ENCODE measurements at regions not wholly inside any gene's neighbourhood (a gene's known extent, or its start where the extent isn't known, plus 50 kb on each side); places are given as distances from the start of the nearest gene placed in this dataset.

DNA sequence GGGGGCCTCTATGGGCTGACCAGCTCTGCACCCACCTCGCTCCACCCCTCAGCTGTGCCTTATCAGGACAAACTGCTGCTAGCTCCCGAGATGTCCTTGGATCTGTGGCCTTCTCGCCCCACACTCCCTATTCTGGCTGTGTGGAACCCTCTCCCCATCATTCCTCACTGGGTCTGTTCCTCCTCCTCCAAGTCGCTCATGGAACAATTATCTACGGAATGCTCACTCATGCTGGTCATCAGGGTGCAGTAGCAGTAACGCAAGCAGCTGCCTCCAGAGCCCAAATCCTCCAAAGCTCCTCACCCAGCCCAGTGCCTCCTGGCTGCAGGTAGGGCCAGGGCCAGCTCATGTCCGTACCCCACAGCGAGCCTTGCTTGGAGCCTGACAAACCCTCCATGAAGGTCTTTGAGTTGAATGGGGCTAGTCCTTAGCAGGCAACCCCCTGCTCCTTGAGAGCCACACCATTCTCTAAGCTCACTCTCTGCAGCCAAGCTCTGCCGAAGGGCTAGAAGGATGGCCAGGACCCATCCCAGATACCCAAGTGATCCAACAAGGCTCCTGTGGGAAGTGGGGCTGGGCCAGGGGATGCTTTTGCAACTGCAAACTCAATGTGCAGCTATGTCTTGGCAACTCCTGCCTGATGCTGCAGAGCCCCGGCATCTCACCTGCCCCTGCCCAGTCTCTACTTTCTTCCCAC is 977.8 kb downstream of the TBC1D22A start:
- ChIA-PET POLR2A (no interaction called here), CTCF (no interaction called here)
- Histone ChIP-seq H3K36me3 (ENCODE audit: control insufficient read depth, insufficient read depth, low read length) (no peaks in the 10 kb centered on the region), H3K27me3 (ENCODE audit: control insufficient read depth, insufficient read depth, low read length) (no peaks in the 10 kb centered on the region), H3K4me3 (ENCODE audit: low read depth, low read length) (no peak overlapping the region)
- no peak for DNase-seq (ENCODE audit: low read depth)
- TF ChIP-seq, protein P1, sequence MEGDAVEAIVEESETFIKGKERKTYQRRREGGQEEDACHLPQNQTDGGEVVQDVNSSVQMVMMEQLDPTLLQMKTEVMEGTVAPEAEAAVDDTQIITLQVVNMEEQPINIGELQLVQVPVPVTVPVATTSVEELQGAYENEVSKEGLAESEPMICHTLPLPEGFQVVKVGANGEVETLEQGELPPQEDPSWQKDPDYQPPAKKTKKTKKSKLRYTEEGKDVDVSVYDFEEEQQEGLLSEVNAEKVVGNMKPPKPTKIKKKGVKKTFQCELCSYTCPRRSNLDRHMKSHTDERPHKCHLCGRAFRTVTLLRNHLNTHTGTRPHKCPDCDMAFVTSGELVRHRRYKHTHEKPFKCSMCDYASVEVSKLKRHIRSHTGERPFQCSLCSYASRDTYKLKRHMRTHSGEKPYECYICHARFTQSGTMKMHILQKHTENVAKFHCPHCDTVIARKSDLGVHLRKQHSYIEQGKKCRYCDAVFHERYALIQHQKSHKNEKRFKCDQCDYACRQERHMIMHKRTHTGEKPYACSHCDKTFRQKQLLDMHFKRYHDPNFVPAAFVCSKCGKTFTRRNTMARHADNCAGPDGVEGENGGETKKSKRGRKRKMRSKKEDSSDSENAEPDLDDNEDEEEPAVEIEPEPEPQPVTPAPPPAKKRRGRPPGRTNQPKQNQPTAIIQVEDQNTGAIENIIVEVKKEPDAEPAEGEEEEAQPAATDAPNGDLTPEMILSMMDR (IDR thresholded peaks at IDR 0.05; ENCODE audit: insufficient read depth, low read depth, low read length), result no peak

DNA sequence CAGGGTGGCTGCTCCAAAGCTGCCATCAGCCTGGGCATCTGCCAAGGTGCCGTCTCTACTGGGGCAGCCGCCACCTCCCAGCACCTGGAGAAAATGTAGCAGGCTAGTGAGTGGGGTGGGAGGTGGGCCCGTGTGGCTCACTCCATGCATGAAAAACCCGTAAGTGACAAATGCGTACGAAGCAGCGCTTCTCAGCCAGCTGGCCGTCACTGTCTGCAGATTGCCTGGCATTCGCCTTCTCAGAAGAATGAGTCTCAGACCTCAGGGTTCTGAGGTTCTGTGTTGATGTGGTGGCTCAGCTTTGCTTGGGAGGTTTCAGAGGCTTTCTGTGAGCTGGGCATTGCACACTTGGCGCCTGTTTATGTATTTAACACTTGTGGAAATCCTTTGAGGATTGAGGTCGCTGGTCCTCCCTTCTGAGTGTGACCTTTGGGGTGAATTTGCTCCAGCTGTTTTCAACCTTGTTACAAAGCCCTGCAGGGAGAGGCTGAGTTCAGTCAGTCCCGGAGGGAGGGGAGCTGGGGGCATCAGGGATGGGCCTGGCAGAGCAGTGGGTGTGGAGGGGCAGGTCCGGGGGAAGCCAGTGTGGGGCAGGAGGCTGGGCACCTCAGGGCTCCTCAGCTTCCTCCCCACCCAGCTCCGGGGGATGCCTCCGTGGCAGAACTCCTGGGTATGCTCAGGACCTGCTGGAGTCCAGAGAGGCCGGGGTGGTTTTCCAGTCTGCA is 977.0 kb downstream of the TBC1D22A start:
- CTCF ChIA-PET, result no interaction called here

DNA sequence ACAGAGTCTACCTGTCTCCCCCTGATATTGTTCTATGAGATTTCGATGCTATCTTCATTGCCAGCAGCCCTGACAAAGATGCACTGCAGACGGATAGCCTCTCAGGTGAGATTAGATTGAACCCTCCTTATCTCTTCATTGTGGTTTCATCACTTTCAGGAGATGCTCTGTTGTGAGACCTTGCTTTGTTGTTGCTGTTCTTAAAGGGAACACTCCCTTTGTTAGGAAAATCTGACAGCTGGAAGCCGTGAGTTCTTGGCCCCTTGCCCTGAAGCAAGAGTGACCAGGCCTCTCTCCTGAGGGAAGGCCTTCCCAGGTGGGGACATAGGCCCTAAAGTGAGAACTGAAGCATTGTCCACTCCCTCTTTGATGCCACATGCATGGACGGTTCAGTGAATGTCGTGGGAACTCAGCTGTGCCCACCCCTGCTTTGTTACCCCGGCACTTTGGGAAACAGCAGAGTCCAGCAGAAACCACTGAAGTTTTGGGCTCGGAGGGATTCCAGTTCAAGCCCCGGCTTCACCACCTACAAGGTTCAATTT is 976.1 kb downstream of the TBC1D22A start:
- POLR2A ChIA-PET, result no interaction called here
- no peaks in the 10 kb centered on the region for H3K27me3 ChIP-seq (ENCODE audit: control insufficient read depth, insufficient read depth, low read length)
- TF ChIP-seq, protein P1 (IDR thresholded peaks at IDR 0.05; ENCODE audit: insufficient read depth, low read depth, low read length), result no peak
- no peak for DNase-seq (ENCODE audit: low read depth)
- CTCF ChIA-PET, result no interaction called here
- no peaks in the 10 kb centered on the region for H3K36me3 ChIP-seq (ENCODE audit: control insufficient read depth, insufficient read depth, low read length)
- H3K4me3 ChIP-seq (ENCODE audit: low read depth, low read length), result no peak overlapping the region

More for the DNA sequence above, 977.0 kb downstream of the TBC1D22A start:
- Histone ChIP-seq H3K27me3 (ENCODE audit: control insufficient read depth, insufficient read depth, low read length) (no peaks in the 10 kb centered on the region), H3K36me3 (ENCODE audit: control insufficient read depth, insufficient read depth, low read length) (no peaks in the 10 kb centered on the region), H3K4me3 (ENCODE audit: low read depth, low read length) (no peak overlapping the region)
- POLR2A ChIA-PET, result no interaction called here
- TF ChIP-seq, protein P1 (IDR thresholded peaks at IDR 0.05; ENCODE audit: insufficient read depth, low read depth, low read length), result no peak
- DNase-seq (ENCODE audit: low read depth), result no peak

DNA sequence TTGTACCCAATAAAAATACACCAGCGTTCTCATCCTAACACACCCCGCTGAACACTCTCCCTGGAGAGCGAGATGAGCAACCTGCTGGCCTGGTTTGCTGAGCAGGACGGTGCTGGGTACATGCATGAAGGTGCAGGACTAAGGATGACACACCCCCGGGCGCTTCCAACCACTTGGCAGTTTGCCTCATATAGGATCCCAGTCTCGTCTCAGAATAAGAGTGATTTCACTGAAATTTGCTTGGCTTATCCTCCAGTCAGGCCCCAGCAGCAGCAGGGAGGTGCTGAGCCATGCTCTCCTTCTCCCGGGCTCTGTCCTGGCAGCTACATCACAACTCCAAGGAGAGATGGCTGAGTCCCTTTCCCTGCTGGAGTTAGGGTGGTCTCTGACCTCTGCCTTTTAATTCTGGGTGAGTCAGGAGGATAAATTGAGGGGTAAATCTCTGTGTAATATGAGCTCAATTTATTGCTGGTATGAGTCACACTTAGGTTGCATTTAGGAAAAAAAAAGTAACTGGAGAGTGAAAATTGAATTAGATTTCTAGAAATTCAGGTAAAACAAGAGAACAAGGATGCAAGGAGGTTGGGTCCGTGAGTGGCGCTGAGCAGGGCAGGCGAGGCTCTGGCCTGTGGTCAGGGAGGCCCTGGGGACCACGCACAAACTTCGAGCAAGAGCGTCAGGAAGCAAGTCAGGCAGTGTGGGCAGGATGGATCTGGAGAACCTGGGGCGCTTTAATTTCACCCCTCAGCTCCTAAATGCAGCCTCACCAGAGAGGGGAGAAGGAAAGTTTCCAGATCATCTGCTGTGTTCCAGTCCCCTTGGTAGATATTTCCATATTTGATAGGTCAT is 974.0 kb downstream of the TBC1D22A start:
- CTCF ChIA-PET, result no interaction called here
- Histone ChIP-seq H3K36me3 (ENCODE audit: control insufficient read depth, insufficient read depth, low read length) (no peaks in the 10 kb centered on the region), H3K4me3 (ENCODE audit: low read depth, low read length) (no peak overlapping the region), H3K27me3 (ENCODE audit: control insufficient read depth, insufficient read depth, low read length) (no peaks in the 10 kb centered on the region)
- TF ChIP-seq, protein P1 (IDR thresholded peaks at IDR 0.05; ENCODE audit: insufficient read depth, low read depth, low read length), result no peak
- DNase-seq (ENCODE audit: low read depth), result no peak
- POLR2A ChIA-PET, result no interaction called here

DNA sequence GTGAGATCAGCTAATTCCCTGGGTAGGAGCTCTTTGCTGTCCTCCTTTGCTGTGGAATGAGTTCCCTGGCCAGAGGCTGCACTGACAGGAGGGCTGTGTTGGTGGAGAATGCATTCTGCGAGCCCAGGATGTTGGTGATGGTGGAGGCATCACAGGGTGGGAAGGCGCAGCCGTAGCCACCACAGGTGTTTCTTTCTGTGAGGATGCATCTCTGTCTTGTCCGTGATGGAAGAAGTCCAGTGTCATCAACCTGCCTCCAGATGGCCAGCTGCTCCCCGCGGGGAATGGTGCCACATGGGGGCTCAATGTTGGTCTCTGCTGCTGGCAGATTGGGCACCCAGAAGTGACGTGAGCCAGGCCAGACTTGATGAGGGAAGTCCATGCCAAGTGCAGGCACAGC is 972.1 kb downstream of the TBC1D22A start:
- no peaks in the 10 kb centered on the region for H3K27me3 ChIP-seq (ENCODE audit: control insufficient read depth, insufficient read depth, low read length)
- POLR2A ChIA-PET, result no interaction called here
- TF ChIP-seq, protein P1 (IDR thresholded peaks at IDR 0.05; ENCODE audit: insufficient read depth, low read depth, low read length), result no peak
- CTCF ChIA-PET, result no interaction called here
- no peaks in the 10 kb centered on the region for H3K36me3 ChIP-seq (ENCODE audit: control insufficient read depth, insufficient read depth, low read length)
- no peak overlapping the region for H3K4me3 ChIP-seq (ENCODE audit: low read depth, low read length)
- no peak for DNase-seq (ENCODE audit: low read depth)

Measured in BJ (cell line).